ENCODE measurements at regions not wholly inside any gene's neighbourhood (a gene's known extent, or its start where the extent isn't known, plus 50 kb on each side); places are given as distances from the start of the nearest gene placed in this dataset.
A peak's percentile ranks its signal among the peaks of the same experiment; 100 is the strongest.

DNA sequence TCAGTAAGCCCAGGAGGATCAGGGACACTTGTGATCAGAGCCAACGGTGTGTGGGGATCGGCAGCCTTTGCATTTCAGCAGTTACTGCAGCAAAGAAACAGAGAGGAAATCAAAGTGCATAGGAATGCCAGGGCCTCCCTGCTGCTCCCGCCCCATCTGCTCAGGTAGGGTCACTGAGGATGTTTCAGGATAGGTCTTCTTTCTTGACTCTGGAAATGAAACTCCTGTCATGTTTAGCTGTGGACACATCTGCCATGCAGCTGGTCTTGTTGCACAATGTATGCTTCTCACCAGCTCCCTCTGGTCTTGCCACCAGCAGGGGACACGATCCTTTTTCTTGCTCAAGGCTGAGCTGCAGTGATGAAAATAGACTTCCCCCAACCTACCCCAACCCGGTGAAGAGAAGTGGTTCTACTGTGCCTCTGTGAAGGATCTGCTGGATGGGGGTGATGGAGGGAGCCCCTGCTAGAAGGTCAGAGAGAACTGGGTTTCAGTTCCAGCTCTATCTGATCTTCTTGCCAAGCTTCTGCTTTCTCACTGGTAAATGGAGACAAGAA is 185.2 kb upstream of the KLF4 start:
- peak in 20 of 56 donors; percentile 2 to 38 (median 14) for DNase-seq

DNA sequence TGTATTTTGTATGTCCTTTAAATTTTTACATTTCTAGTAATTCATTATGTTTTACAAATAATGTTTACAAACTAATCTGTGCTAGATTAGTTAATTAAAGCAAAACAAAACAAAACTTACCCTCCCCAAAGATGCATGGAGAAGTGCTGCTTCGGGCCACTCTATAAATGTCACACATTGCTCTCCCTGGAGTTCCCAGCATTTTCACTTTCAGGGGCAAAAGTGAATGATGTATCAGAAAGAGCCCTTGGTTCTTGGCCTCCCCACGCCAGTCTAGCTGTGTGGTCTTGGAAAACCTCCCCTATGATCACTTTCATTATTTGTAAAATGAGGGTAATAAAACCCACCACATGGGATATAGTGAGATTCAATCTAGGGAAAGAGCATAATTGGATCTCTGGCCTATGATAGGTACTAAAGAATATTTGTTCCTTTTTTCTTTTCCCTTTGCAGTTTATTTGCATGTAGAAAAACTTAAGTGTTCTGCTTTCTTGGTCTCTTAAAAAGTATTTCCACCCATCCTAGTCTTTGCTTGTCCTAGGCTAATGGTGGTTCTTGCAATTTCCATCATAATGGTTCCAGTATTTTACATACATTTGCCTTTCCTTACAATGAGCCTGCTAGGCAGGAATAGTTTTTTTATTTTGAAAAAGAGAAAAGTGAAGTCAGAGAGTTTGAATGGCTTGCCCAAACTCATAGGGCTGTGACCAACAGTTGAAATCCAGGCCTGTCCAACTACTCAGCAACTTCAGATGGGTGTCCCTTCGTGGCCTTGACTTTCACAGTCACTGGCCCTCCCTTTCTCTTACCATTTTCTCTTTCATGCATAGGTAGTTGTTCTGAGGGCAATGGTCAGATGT is 184.5 kb upstream of the KLF4 start:
- DNase-seq, result no peak

- no peak for DNase-seq
These were observed 182.0 kb upstream of the KLF4 start for GRCh38 chr9:107671588-107671987.

DNA sequence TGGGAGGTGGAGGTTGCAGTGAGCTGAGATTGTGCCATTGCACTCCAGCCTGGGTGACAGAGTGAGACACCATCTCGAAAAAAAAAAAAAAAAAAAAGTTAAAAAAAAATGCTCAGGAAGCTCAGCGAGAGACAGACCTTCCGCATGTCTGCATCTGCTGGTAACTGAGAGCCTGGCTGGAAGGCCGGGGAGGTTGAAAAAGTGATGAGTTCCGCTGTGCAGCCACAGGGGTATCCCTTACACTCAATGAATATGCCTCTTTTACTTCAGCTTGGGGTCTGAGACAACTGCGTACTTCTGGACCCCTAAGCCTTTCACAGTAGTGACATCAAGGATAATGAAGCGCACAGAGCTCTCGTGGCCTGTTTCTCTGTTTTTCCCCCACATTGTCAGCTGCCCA is 179.9 kb upstream of the KLF4 start:
- no peak for DNase-seq

GRCh38 chr9:107667231-107668070 is 177.9 kb upstream of the KLF4 start:
- DNase-seq, result peak in 1 of 56 donors; percentile 10

DNA sequence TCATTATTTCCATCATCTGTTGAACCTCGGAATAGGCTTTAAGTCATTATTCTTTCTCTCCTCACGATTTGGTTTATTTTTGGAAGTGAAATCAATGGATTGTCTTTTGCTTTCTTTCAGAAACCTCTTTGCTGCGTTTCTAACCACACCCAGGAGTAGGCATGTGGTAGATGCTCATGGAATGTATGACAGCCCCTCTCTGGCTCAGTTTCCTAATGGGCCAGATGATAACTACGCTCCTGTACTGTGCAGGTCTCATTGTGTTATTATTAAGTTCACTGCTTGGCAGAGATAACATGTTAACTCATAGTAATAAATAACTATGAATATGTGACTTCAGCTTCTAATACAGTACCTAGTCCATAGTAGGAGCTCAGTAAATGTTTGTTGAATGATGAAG is 175.5 kb upstream of the KLF4 start:
- DNase-seq, result no peak

GRCh38 chr9:107660976-107661375 is 171.4 kb upstream of the KLF4 start:
- no peak for DNase-seq

GRCh38 chr9:107653263-107653821 is 163.8 kb upstream of the KLF4 start:
- no peak for DNase-seq

GRCh38 chr9:107650995-107651394 is 161.4 kb upstream of the KLF4 start:
- no peak for DNase-seq

DNA sequence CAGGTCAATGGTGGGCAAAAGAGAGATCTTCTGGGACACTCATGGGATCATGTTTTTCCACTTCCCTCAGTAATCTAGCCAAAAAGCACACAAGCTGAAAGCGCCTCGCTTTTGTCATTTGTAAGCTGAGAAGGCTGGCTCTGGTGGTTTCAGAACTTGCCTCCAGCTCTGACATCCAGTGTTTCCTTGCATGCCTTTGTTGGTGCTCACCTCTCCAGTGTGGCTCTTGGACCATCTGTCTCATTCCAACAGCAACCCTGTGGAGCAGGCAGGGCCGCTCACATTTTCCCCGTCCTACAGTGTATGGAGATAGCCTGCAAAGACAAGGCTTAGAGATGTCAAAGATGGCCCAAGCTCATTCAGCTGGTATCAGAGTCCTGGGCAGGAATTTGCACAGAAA is 160.8 kb upstream of the KLF4 start:
- no peak for DNase-seq

DNA sequence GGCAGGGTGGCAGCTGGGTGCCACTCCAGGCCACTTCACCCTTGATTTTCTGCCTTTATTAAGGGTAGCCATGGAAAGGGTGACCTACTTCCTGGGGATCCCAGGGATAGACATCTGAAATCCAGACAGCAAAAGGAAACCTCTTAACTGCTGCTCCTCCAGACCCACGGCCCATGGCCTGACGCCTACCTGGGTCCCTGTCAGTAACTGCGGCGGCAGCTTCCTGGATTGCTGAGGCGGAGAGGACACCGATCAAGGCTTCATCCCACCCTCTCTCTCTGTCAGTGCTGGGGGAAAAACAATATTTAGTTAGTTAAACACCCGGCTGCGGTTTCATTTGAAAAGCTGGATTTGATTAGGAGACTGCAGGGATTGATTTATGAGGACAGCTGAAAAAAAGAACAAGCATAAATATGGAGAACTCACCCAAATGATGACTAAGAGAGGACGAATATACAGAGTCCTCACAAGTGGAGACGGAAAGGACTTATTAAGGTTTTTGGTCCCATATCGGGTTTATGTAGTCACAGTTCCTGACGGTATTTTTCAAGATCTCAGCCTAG is 158.7 kb upstream of the KLF4 start:
- no peak for DNase-seq

DNA sequence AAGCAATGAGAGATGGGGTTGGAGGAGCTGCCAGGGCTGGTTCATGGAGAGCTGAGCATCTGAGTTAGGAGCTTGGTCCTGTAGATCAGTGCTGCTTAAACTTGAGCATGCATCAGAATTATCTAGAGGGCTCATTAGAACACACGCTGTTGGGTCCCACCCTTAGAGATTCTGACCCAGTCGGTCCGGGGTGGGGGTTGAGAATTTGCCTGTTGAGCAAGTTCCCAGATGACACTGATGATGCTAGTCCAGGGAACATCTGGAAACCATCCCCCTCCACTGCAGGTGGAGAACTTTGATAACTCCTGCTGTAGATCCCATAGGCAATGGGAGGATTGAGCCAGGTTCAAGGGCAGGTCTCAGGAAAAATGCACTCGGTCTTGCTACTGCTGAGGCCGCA is 158.0 kb upstream of the KLF4 start:
- DNase-seq, result no peak

DNA sequence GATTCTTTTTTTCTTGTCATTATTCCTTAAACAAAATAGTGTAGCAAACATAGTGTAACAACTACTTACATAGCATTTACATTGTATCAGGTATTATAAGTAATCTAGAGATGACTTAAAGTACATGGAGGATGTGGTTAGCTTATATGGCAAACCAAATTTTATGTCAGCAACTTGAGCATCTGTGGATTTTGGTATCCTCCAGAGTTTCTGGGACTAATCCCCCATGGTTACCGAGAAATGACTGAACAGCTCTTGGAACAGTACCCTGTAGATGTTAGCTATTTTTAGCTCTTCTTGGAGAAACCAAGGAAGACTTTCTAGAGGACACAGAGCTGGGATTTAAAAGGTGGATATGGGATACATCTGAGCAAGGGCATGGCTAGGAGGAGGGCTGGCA is 157.6 kb upstream of the KLF4 start:
- no peak for DNase-seq

- no peak for DNase-seq
These were observed 155.9 kb upstream of the KLF4 start for GRCh38 chr9:107645464-107645833.

DNA sequence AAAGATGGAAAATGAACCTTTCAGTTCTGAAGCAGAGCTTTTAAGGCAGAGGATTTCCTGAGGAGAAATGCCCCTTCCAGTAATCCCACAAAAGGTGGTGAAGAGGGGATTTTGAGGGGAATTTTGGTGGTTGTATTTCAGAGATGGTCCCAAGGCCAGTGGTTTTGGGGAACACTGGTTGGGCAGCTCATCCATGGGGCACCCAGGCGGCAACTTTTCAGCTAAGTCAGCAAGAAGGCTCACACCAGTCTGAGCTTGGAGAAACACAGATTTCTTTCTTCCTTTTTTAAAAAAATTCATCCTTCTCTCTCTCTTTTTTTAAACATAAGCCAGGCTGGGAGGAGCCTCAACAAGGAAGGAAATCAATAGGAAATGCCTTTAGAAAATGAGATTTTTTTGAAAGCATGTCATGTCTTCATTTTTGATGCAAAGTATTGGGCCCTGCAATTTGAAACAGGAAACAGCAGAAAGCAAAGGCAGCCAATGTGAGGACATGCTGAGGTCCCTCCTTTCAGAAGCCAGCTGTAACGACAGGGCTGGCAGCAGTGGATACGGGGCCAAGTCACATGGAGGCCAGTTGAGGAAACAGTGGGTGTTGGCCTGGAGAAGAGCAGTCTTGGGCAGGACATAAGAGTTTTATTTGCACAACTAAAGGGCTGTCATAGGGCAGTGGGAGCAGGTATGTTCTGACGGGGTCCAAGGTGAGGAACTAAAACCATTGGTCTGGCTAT is 155.3 kb upstream of the KLF4 start:
- peak in 12 of 56 donors; percentile 2 to 43 (median 14) for DNase-seq

DNA sequence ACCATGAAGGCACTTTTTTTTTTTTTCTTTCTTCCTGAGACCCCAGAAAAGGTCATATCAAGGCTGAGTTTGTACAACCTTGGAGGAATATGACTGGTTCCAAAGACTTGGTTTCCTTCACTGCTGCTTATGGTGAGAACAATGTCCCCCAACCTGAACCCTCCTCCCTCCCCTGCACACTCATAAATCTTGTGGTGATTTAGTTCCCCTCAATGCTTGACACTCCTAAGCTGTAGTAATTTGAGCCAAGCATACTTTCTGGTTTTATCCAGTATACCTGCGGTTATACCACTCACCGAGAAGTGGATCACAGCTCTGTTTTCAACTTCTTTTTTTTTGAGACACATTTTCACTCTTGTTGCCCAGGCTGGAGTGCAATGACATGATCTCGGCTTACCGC is 149.9 kb upstream of the KLF4 start:
- DNase-seq, result no peak

- peak in 5 of 56 donors; percentile 2 to 12 (median 7) for DNase-seq
These were observed 149.1 kb upstream of the KLF4 start for GRCh38 chr9:107638521-107639310.

- DNase-seq, result peak; percentile 18 to 95 (median 71)
These were observed 148.2 kb upstream of the KLF4 start for GRCh38 chr9:107637421-107638420.

Data from amygdala (tissue), 56 donors.